IMR-90 (cell line): ENCODE measurements at regions not wholly inside any gene's neighbourhood (a gene's known extent, or its start where the extent isn't known, plus 50 kb on each side); places are given as distances from the start of the nearest gene placed in this dataset.

Source experiments
- ATAC-seq: fragments of 200-7000 bp; cut with Tn5 transposase; 2 replicates; pipeline ENCODE4 v1.9.1; 2020; ENCODE audit warnings: low read depth, mild to moderate bottlenecking, moderate library complexity
- BruUV-seq: library from RNA; stranded (reverse); fragments of 400-500 nt; replicated peaks from 2 replicates; lab custom pipeline; 2021; lab: Mats Ljungman, UMichigan
- CTCF ChIA-PET: fragments of 300-600 bp; formaldehyde crosslinking; extraction: SDS; loops from one replicate; lab custom pipeline; 2021; ENCODE audit warnings: antibody characterized with exemption; lab: Yijun Ruan, JAX
- POLR2A ChIA-PET: fragments of 300-600 bp; sonication (Branson Sonifier 250); formaldehyde crosslinking; loops from one replicate; lab custom pipeline; 2022; ENCODE audit warnings: antibody characterized with exemption; ENCODE audit not compliant: unreplicated experiment; lab: Charles Lee
- DNase-seq: peaks from one replicate; pipeline ENCODE4 v3.0.0; 2013
- H2AFZ ChIP-seq: replicated peaks from 2 replicates; pipeline ENCODE3; 2013; ENCODE audit warnings: low read length, mild to moderate bottlenecking; ENCODE audit not compliant: poor library complexity
- H2AK5ac ChIP-seq: 2 replicates; pipeline ENCODE4 v1.6.1; 2013; ENCODE audit warnings: low read depth, low read length, inconsistent platforms
- H2AK9ac ChIP-seq: replicated peaks from 2 replicates; pipeline ENCODE3; 2013; ENCODE audit warnings: mild to moderate bottlenecking, low read depth, low read length, moderate library complexity; ENCODE audit not compliant: poor library complexity
- H2BK120ac ChIP-seq: 2 replicates; pipeline ENCODE4 v1.6.1; 2013; ENCODE audit warnings: low read depth, low read length, inconsistent platforms
- H2BK15ac ChIP-seq: 3 replicates; pipeline ENCODE4 v1.6.1; 2013; ENCODE audit warnings: low read depth, low read length, inconsistent platforms
- H2BK20ac ChIP-seq: 2 replicates; pipeline ENCODE4 v1.6.1; 2013; ENCODE audit warnings: low read depth, mild to moderate bottlenecking, inconsistent platforms, low read length, moderate library complexity
- H2BK5ac ChIP-seq: 2 replicates; pipeline ENCODE4 v1.6.1; 2013; ENCODE audit warnings: mild to moderate bottlenecking, low read depth, low read length, inconsistent platforms; ENCODE audit not compliant: poor library complexity, severe bottlenecking
- H3K14ac ChIP-seq: replicated peaks from 2 replicates; pipeline ENCODE4 v1.6.1; 2013; ENCODE audit warnings: low read depth, low read length, inconsistent platforms
- H3K18ac ChIP-seq: 2 replicates; pipeline ENCODE4 v1.6.1; 2013; ENCODE audit warnings: low read depth, low read length, control low read depth
- H3K23ac ChIP-seq: 2 replicates; pipeline ENCODE4 v1.6.1; 2013; ENCODE audit warnings: low read depth, low read length, inconsistent platforms
- H3K27ac ChIP-seq: 2 replicates; pipeline ENCODE4 v1.5.1; 2013; ENCODE audit warnings: mild to moderate bottlenecking, control low read depth, low read length; ENCODE audit not compliant: insufficient read depth
- H3K27me3 ChIP-seq: 2 replicates; pipeline ENCODE4 v1.6.1; 2013; ENCODE audit warnings: low read length; ENCODE audit not compliant: control insufficient read depth, insufficient read depth
- H3K36me3 ChIP-seq: 2 replicates; pipeline ENCODE4 v1.6.1; 2013; ENCODE audit warnings: low read length, mixed read lengths; ENCODE audit not compliant: control insufficient read depth, insufficient read depth
- H3K4ac ChIP-seq: 2 replicates; pipeline ENCODE4 v1.6.1; 2013; ENCODE audit warnings: low read depth, low read length, inconsistent platforms
- H3K4me1 ChIP-seq: 2 replicates; pipeline ENCODE4 v1.6.1; 2013; ENCODE audit warnings: low read length, mixed read lengths; ENCODE audit not compliant: control insufficient read depth, insufficient read depth
- H3K4me2 ChIP-seq: 2 replicates; pipeline ENCODE4 v1.6.1; 2013; ENCODE audit warnings: low read depth, mild to moderate bottlenecking, control low read depth, low read length, moderate library complexity
- H3K4me3 ChIP-seq: 2 replicates; pipeline ENCODE4 v1.5.1; 2013; ENCODE audit warnings: low read depth, mild to moderate bottlenecking, control low read depth, low read length, moderate library complexity; ENCODE audit not compliant: insufficient read depth
- H3K56ac ChIP-seq: 2 replicates; pipeline ENCODE4 v1.6.1; 2013; ENCODE audit warnings: low read length, inconsistent platforms; ENCODE audit not compliant: insufficient read depth; ENCODE audit errors: extremely low read depth
- H3K79me1 ChIP-seq, 2 experiments: 2 replicates each; pipeline ENCODE4 v1.6.1; 2013; ENCODE audit warnings: low read length in 2 of 2, inconsistent platforms in 1 of 2, low read depth in 1 of 2
- H3K9ac ChIP-seq: 2 replicates; pipeline ENCODE4 v1.6.1; 2013; ENCODE audit warnings: low read depth, low read length, control low read depth
- H3K9me1 ChIP-seq: 2 replicates; pipeline ENCODE4 v1.6.1; 2013; ENCODE audit warnings: low read length, inconsistent platforms; ENCODE audit not compliant: insufficient read depth
- H3K9me3 ChIP-seq: 2 replicates; pipeline ENCODE4 v1.6.1; 2013; ENCODE audit warnings: low read length; ENCODE audit not compliant: control insufficient read depth, insufficient read depth
- H4K20me1 ChIP-seq: 2 replicates; pipeline ENCODE4 v1.6.1; 2013; ENCODE audit warnings: low read length, inconsistent platforms; ENCODE audit not compliant: insufficient read depth
- H4K5ac ChIP-seq: 2 replicates; pipeline ENCODE4 v1.6.1; 2013; ENCODE audit warnings: mild to moderate bottlenecking, low read depth, low read length, control low read depth
- H4K8ac ChIP-seq, 2 experiments: 2 replicates each; pipeline ENCODE4 v1.6.1; 2013; ENCODE audit warnings: low read depth in 2 of 2, low read length in 2 of 2, control low read depth in 1 of 2, inconsistent platforms in 1 of 2
- H4K91ac ChIP-seq: 2 replicates; pipeline ENCODE4 v1.6.1; 2013; ENCODE audit warnings: low read depth, low read length, inconsistent platforms; ENCODE audit not compliant: insufficient read depth
- BHLHE40 ChIP-seq: fragments of 150-350 bp; IDR thresholded peaks from 2 replicates; pipeline ENCODE4 v1.6.1; 2016; ENCODE audit warnings: mild to moderate bottlenecking, low read depth, low read length
- CEBPB ChIP-seq: IDR thresholded peaks from 2 replicates; pipeline ENCODE4 v1.6.1; 2012; ENCODE audit warnings: low read depth, low read length, improper control_type of control experiment
- CHD1 ChIP-seq: IDR thresholded peaks from 2 replicates; pipeline ENCODE4 v1.6.1; 2012; ENCODE audit warnings: low read depth, low read length, improper control_type of control experiment
- MAFK ChIP-seq: IDR thresholded peaks from 2 replicates; pipeline ENCODE4 v1.6.1; 2012; ENCODE audit warnings: low read depth, low read length, improper control_type of control experiment
- RAD21 ChIP-seq: IDR thresholded peaks from 2 replicates; pipeline ENCODE4 v1.6.1; 2012; ENCODE audit warnings: low read length, improper control_type of control experiment
- RFX5 ChIP-seq: IDR thresholded peaks from 2 replicates; pipeline ENCODE4 v1.8.0; 2012; ENCODE audit warnings: low read depth, mild to moderate bottlenecking, low read length, moderate library complexity
- WGBS, 2 experiments: methylation state at CpG; one replicate each; pipeline versions ENCODE4 v1.1.5 to v1.1.7; 2013; ENCODE audit warnings: missing lambda C conversion rate in 2 of 2; ENCODE audit not compliant: insufficient read length in 1 of 2; ENCODE audit errors: extremely low coverage in 2 of 2; 5-methylcytosine and 5-hydroxymethylcytosine counted together
- dilution Hi-C: fragments of 300-500 bp; cut with HindIII; formaldehyde crosslinking; loops from one replicate; pipeline ENCODE4 v1.14.3; 2018; ENCODE audit warnings: low sequenced_read_pairs; ENCODE audit not compliant: unreplicated experiment
- in situ Hi-C: fragments of 300-500 bp; cut with MboI; formaldehyde crosslinking; loops from 3 replicates; pipeline ENCODE4 v1.14.3; 2019; ENCODE audit warnings: low sequenced_read_pairs, inconsistent platforms, mixed read lengths
- intact Hi-C: fragments of 100-400 bp; cut with micrococcal nuclease; formaldehyde crosslinking; loops from 2 replicates; pipeline ENCODE4 v1.10.0; 2022
- TF ChIP-seq, protein P1 (sequence below): conservative IDR thresholded peaks from 2 replicates; pipeline ENCODE4 v1.5.1; 2012; ENCODE audit warnings: mild to moderate bottlenecking, low read depth, low read length, improper control_type of control experiment

DNA sequence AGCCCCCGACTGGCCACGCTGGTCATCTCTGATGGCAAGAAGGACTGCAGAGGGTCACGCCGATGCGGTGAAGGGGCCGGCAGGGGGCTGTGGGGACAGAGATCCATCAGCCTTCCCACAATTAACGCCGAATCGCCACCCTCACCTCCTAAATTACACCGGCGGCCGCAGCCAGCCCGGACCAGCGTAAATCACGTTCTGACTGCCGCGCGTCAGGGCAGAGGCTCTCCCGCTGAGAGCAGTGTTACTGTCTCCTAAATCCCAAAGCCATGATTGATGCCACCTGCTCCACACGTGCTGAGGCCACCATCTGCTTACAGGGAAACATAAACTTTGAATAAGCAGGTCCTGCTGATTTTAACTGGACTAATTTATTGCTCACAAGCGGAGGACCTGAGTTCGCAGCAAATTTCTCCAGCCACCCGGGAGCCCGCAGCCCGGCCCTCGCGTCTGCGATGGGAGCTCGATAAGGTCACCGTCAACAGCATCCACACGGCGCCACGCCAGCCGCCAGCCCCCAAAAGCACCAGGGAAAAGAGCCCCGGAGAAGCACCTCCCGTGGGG is 127.3 kb upstream of the NKX1-1 start:
- no peak overlapping the region for H2BK15ac ChIP-seq
- dilution Hi-C loops (no loop called here), intact Hi-C loops (no loop called here), in situ Hi-C loops (no loop called here)
- H3K79me1 ChIP-seq: no peaks in the 10 kb centered on the region
- H3K23ac ChIP-seq: no peak overlapping the region
- TF ChIP-seq RFX5: no peak
- TF ChIP-seq RAD21: no peak
- TF ChIP-seq CHD1: no peak
- TF ChIP-seq, protein P1, sequence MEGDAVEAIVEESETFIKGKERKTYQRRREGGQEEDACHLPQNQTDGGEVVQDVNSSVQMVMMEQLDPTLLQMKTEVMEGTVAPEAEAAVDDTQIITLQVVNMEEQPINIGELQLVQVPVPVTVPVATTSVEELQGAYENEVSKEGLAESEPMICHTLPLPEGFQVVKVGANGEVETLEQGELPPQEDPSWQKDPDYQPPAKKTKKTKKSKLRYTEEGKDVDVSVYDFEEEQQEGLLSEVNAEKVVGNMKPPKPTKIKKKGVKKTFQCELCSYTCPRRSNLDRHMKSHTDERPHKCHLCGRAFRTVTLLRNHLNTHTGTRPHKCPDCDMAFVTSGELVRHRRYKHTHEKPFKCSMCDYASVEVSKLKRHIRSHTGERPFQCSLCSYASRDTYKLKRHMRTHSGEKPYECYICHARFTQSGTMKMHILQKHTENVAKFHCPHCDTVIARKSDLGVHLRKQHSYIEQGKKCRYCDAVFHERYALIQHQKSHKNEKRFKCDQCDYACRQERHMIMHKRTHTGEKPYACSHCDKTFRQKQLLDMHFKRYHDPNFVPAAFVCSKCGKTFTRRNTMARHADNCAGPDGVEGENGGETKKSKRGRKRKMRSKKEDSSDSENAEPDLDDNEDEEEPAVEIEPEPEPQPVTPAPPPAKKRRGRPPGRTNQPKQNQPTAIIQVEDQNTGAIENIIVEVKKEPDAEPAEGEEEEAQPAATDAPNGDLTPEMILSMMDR: no peak
- no peak for TF ChIP-seq CEBPB
- TF ChIP-seq BHLHE40: peak; percentile 57; the same call in 1 of the 2 replicates
- no peak for TF ChIP-seq MAFK
- WGBS, 2 experiments: 5% methylated on average over 20 of the region's 36 CpGs; no CpG with 5 or more reads in 1 of the 2 experiments
- H3K4me2 ChIP-seq: no peak overlapping the region
- H2BK5ac ChIP-seq: no peak overlapping the region
- H3K4me1 ChIP-seq: no peaks in the 10 kb centered on the region
- H4K20me1 ChIP-seq: no peaks in the 10 kb centered on the region
- ATAC-seq (peak; percentile 40), DNase-seq (peak; percentile 2)
- BruUV-seq: no TSS peak
- no peaks in the 10 kb centered on the region for H3K36me3 ChIP-seq
- H2AFZ ChIP-seq: no peak overlapping the region
- H3K9me1 ChIP-seq: no peaks in the 10 kb centered on the region
- no peak overlapping the region for H3K4me3 ChIP-seq
- no peak overlapping the region for H4K5ac ChIP-seq
- no peak overlapping the region for H3K56ac ChIP-seq
- H3K14ac ChIP-seq: no peak overlapping the region
- no peak overlapping the region for H2BK120ac ChIP-seq
- H2AK5ac ChIP-seq: no peak overlapping the region
- H3K9me3 ChIP-seq: no peaks in the 10 kb centered on the region; the same call in 1 of the 2 replicates
- H3K18ac ChIP-seq: no peak overlapping the region
- peak overlapping the region; percentile 15 for H2AK9ac ChIP-seq
- no peak overlapping the region for H2BK20ac ChIP-seq
- POLR2A ChIA-PET: no interaction called here
- no peak overlapping the region for H3K27ac ChIP-seq
- no peak overlapping the region for H3K9ac ChIP-seq
- CTCF ChIA-PET: no interaction called here
- no peak overlapping the region for H4K8ac ChIP-seq
- no peak overlapping the region for H4K91ac ChIP-seq
- no peak overlapping the region for H3K4ac ChIP-seq
- H3K27me3 ChIP-seq: peaks cover 50% of the 10 kb centered on the region
